ENCODE measurements at regions not wholly inside any gene's neighbourhood (a gene's known extent, or its start where the extent isn't known, plus 50 kb on each side); places are given as distances from the start of the nearest gene placed in this dataset.

DNA sequence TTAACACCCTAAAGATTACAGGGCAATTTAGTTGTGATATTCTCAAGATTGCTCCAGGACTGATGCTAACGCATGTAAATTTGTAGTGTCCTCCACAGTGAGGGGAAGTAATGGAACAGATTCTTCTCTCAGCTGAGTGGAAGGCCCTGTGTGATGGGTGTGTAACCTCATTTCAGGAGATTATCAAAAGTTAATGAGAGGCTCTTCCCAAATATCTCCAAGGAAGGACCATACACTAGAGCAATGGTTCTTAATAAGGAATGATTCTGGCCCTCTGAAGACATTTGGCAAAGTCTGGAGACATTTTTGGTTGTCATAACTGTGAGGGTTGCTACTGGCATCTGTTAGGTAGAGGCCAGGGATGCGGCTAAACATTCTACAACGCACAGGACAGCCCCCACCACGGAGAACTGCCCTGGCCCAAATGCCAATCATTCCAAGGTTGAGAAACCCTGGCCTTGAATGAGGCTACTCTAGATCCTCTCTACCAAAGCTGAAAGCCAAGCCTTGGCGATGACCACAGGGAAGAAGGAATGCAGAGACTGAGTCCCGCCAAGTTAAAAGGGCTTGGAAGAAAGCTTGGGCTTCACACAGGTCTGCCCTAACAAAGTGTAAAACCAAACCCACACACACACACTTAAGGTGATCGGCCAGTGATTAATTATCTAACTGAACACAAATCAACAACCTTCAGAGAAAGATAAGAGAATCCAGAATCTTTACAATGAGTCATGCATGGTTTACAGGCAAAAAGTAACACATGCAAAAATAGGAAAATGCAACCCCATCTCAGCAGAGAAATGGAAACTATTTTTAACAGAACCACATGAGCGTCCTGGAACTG, 135.8 kb downstream of the SYF2 start:
- Histone ChIP-seq H3F3A (ENCODE audit: insufficient read depth, low read length, poor library complexity, severe bottlenecking) (no peaks in the 10 kb centered on the region), H3K9me3 (ENCODE audit: low read length) (no peaks in the 10 kb centered on the region), H3K79me2 (replicated peaks; ENCODE audit: insufficient read depth, low read length) (no peaks in the 10 kb centered on the region), H3K9ac (ENCODE audit: low read length) (no peak overlapping the region), H3K4me3 (ENCODE audit: low read length) (no peak overlapping the region), H3K9me2 (ENCODE audit: insufficient read depth, low read length) (no peaks in the 10 kb centered on the region), H3K36me3 (ENCODE audit: insufficient read depth, low read length) (no peaks in the 10 kb centered on the region), H3K4me2 (ENCODE audit: low read length) (no peak overlapping the region), H3K27ac (ENCODE audit: low read length) (no peak overlapping the region), H3K27me3 (ENCODE audit: insufficient read depth, low read depth, low read length) (no peaks in the 10 kb centered on the region), H4K20me1 (ENCODE audit: insufficient read depth) (no peaks in the 10 kb centered on the region), H2AFZ (ENCODE audit: low read depth, low read length) (no peak overlapping the region)
- TF ChIP-seq POLR2AphosphoS5 (IDR thresholded peaks at IDR 0.05): no peak
- no peak for TF ChIP-seq TAF1 (IDR thresholded peaks at IDR 0.05; ENCODE audit: low read depth)
- no peak for TF ChIP-seq SMC3 (conservative IDR thresholded peaks at IDR 0.05; ENCODE audit: poor library complexity)
- no peak for TF ChIP-seq MXI1 (conservative IDR thresholded peaks at IDR 0.05; ENCODE audit: poor library complexity, severe bottlenecking)
- TF ChIP-seq RAD21 (conservative IDR thresholded peaks at IDR 0.05): no peak
- TF ChIP-seq EZH2 (IDR thresholded peaks at IDR 0.05; ENCODE audit: borderline replicate concordance, insufficient read depth, low read length, poor library complexity, severe bottlenecking): no peak
- TF ChIP-seq, protein P1, sequence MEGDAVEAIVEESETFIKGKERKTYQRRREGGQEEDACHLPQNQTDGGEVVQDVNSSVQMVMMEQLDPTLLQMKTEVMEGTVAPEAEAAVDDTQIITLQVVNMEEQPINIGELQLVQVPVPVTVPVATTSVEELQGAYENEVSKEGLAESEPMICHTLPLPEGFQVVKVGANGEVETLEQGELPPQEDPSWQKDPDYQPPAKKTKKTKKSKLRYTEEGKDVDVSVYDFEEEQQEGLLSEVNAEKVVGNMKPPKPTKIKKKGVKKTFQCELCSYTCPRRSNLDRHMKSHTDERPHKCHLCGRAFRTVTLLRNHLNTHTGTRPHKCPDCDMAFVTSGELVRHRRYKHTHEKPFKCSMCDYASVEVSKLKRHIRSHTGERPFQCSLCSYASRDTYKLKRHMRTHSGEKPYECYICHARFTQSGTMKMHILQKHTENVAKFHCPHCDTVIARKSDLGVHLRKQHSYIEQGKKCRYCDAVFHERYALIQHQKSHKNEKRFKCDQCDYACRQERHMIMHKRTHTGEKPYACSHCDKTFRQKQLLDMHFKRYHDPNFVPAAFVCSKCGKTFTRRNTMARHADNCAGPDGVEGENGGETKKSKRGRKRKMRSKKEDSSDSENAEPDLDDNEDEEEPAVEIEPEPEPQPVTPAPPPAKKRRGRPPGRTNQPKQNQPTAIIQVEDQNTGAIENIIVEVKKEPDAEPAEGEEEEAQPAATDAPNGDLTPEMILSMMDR (IDR thresholded peaks at IDR 0.05; ENCODE audit: poor library complexity, severe bottlenecking): no peak
- TF ChIP-seq EP300 (conservative IDR thresholded peaks at IDR 0.05; ENCODE audit: poor library complexity, severe bottlenecking): no peak
- TF ChIP-seq, protein P2, sequence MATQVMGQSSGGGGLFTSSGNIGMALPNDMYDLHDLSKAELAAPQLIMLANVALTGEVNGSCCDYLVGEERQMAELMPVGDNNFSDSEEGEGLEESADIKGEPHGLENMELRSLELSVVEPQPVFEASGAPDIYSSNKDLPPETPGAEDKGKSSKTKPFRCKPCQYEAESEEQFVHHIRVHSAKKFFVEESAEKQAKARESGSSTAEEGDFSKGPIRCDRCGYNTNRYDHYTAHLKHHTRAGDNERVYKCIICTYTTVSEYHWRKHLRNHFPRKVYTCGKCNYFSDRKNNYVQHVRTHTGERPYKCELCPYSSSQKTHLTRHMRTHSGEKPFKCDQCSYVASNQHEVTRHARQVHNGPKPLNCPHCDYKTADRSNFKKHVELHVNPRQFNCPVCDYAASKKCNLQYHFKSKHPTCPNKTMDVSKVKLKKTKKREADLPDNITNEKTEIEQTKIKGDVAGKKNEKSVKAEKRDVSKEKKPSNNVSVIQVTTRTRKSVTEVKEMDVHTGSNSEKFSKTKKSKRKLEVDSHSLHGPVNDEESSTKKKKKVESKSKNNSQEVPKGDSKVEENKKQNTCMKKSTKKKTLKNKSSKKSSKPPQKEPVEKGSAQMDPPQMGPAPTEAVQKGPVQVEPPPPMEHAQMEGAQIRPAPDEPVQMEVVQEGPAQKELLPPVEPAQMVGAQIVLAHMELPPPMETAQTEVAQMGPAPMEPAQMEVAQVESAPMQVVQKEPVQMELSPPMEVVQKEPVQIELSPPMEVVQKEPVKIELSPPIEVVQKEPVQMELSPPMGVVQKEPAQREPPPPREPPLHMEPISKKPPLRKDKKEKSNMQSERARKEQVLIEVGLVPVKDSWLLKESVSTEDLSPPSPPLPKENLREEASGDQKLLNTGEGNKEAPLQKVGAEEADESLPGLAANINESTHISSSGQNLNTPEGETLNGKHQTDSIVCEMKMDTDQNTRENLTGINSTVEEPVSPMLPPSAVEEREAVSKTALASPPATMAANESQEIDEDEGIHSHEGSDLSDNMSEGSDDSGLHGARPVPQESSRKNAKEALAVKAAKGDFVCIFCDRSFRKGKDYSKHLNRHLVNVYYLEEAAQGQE (IDR thresholded peaks at IDR 0.05; ENCODE audit: borderline replicate concordance): no peak

DNA sequence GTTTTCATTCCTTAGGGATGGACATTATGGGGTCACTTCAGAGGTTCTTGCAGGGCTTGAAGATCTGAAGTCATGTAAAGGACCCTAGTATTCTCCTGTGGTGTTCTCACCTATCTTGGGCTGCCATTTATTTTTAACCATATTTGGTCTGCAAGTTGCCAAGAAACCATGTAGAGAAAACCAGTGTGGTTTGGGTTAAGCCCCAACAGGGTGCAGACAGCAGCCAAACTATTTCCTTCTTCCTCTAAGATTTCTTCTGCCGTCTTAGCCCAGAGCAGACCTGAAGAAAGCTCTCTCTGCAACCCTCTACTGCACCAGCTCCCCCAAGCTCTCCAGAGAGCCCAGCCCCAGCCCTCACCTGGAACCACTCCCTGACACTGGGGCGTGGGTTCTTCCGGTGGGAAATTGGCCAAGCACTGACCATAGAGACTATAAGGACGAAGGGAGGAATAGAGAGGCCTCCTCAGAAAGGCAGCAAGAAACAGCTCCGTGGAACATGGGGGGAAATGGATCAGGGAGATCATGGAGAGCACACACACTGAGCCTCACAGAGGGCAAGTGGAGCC, 136.6 kb downstream of the SYF2 start:
- Histone ChIP-seq H3K36me3 (ENCODE audit: insufficient read depth, low read length) (no peaks in the 10 kb centered on the region), H2AFZ (ENCODE audit: low read depth, low read length) (no peak overlapping the region), H3K4me3 (ENCODE audit: low read length) (no peak overlapping the region), H3K27me3 (ENCODE audit: insufficient read depth, low read depth, low read length) (no peaks in the 10 kb centered on the region), H3K4me2 (ENCODE audit: low read length) (no peak overlapping the region), H3K9me2 (ENCODE audit: insufficient read depth, low read length) (no peaks in the 10 kb centered on the region), H3K79me2 (replicated peaks; ENCODE audit: insufficient read depth, low read length) (no peaks in the 10 kb centered on the region), H3K9ac (ENCODE audit: low read length) (no peak overlapping the region), H4K20me1 (ENCODE audit: insufficient read depth) (no peaks in the 10 kb centered on the region), H3K27ac (ENCODE audit: low read length) (no peak overlapping the region), H3F3A (ENCODE audit: insufficient read depth, low read length, poor library complexity, severe bottlenecking) (no peaks in the 10 kb centered on the region), H3K9me3 (ENCODE audit: low read length) (no peaks in the 10 kb centered on the region)
- no peak for TF ChIP-seq RAD21 (conservative IDR thresholded peaks at IDR 0.05)
- TF ChIP-seq, protein P2 (IDR thresholded peaks at IDR 0.05; ENCODE audit: borderline replicate concordance): no peak
- TF ChIP-seq POLR2AphosphoS5 (IDR thresholded peaks at IDR 0.05): no peak
- no peak for TF ChIP-seq SMC3 (conservative IDR thresholded peaks at IDR 0.05; ENCODE audit: poor library complexity)
